Testis (tissue), 2 donors: ENCODE measurements at regions not wholly inside any gene's neighbourhood (a gene's known extent, or its start where the extent isn't known, plus 50 kb on each side); places are given as distances from the start of the nearest gene placed in this dataset.

ENCODE experiments used
- DNase-seq: peaks from one replicate; pipeline ENCODE4 v3.0.0-alpha.2; 2019
- H3K27ac ChIP-seq, 2 donors: fragments of 200-600 bp; sonication (generic); one replicate each; pipeline ENCODE4 v1.5.1; 2019
- H3K27me3 ChIP-seq: fragments of 200-600 bp; sonication (generic); one replicate; pipeline ENCODE4 v1.5.1; 2019
- H3K36me3 ChIP-seq: fragments of 200-600 bp; sonication (generic); one replicate; pipeline ENCODE4 v1.5.1; 2017; ENCODE audit warnings: low read depth; ENCODE audit errors: missing control alignments
- H3K4me1 ChIP-seq: fragments of 200-600 bp; sonication (generic); one replicate; pipeline ENCODE4 v1.5.1; 2019
- H3K4me3 ChIP-seq, 2 donors: fragments of 200-600 bp; sonication (generic); one replicate each; pipeline ENCODE4 v1.5.1; 2017 to 2019
- H3K9me3 ChIP-seq: fragments of 200-600 bp; sonication (generic); one replicate; pipeline ENCODE4 v1.5.1; 2017
- CTCF ChIP-seq, 3 experiments: fragments of 450-650 bp in 2 of 3; fragments of 200-600 bp in 1 of 3; sonication (generic) in 1 of 3; IDR thresholded peaks; one replicate each; pipeline ENCODE4 v1.5.1; 2016 to 2019; ENCODE audit warnings: antibody characterized with exemption in 3 of 3, mild to moderate bottlenecking in 2 of 3, moderate library complexity in 1 of 3
- POLR2A ChIP-seq: fragments of 450-650 bp; IDR thresholded peaks from one replicate; pipeline ENCODE4 v1.6.1; 2017; ENCODE audit warnings: antibody characterized with exemption, mild to moderate bottlenecking, moderate library complexity
- WGBS, 2 donors: methylation state at CpG; one replicate each; pipeline ENCODE4 v1.1.5; 2018; 5-methylcytosine and 5-hydroxymethylcytosine counted together
- intact Hi-C: fragments of 100-400 bp; cut with DNase I; formaldehyde crosslinking; loops from one replicate; pipeline ENCODE4 v1.15.1; 2023; ENCODE audit warnings: low total_unique reads

DNA sequence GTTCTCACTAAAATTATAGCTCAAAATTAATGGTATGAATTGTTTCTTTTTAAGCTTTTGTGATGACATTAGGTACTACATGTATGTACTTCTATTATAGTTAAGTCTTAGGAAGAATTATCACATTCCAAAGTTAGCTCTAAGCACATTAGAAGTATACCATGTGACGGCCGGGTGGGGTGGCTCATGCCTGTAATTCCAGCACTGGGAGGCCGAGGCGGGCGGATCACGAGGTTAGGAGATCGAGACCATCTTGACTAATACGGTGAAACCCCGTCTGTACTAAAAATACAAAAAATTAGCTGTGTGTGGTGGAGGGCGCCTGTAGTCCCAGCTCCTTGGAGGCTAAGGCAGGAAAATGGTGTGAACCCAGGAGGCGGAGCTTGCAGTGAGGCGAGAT lies 1265.1 kb upstream of the SPRY2 start:
- intact Hi-C loops = no loop called here
- no peaks in the 10 kb centered on the region for H3K4me1 ChIP-seq
- H3K4me3 ChIP-seq = no peak overlapping the region
- no peaks in the 10 kb centered on the region for H3K9me3 ChIP-seq
- TF ChIP-seq CTCF (IDR thresholded peaks at IDR 0.05) (no peak), POLR2A (no peak)
- no peak for DNase-seq
- no peaks in the 10 kb centered on the region for H3K36me3 ChIP-seq
- WGBS, 2 donors = 60 to 72% methylated on average over 12 of the region's 12 CpGs
- no peaks in the 10 kb centered on the region for H3K27me3 ChIP-seq
- H3K27ac ChIP-seq = no peak overlapping the region

DNA sequence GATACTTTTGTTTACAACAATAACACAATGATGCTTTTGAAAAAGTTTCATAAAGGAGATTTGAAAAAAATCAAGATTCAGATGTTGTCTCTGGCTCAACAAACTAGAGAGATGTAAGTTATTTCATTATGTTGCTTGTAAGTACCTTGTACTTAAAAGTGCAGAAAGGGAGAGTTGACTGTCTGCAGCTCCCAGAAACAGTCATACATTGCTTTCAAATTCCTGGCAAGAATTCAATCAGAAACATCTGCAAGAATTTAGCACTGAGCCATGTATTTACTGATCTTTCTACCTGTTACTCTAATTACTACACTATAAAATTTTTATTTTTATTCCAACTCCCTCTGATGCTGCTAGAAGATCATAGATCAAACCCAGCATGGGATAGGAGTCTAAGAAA lies 1261.3 kb upstream of the SPRY2 start:
- Histone ChIP-seq H3K9me3 (no peaks in the 10 kb centered on the region), H3K27ac (no peak overlapping the region), H3K36me3 (no peaks in the 10 kb centered on the region), H3K4me3 (no peak overlapping the region), H3K27me3 (no peaks in the 10 kb centered on the region), H3K4me1 (no peaks in the 10 kb centered on the region)
- no peak for TF ChIP-seq CTCF (IDR thresholded peaks at IDR 0.05)
- DNase-seq = no peak
- intact Hi-C loops = no loop called here

DNA sequence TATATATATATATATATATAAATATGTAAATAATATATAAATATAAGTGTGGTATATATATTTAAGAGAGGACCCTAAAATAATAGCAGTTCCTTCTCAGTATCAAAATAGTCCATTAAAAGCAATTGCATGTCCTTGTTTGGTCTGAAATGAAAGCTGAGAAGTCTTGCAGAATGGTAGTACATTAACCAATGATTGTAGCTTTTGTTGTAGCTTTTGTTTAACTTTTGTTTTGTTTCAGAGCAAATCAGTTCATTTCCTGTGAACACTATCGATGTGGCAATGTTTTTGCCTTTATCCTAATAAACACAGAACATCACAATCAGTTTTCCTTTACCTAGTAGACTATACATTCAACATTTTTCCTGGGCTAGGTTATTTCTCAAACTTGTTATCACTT lies 1256.2 kb upstream of the SPRY2 start:
- no peak for DNase-seq
- H3K9me3 ChIP-seq = no peaks in the 10 kb centered on the region
- H3K27me3 ChIP-seq = no peaks in the 10 kb centered on the region
- intact Hi-C loops = no loop called here
- H3K4me1 ChIP-seq = no peaks in the 10 kb centered on the region
- TF ChIP-seq POLR2A = no peak
- TF ChIP-seq CTCF (IDR thresholded peaks at IDR 0.05) = no peak
- H3K4me3 ChIP-seq = no peak overlapping the region
- H3K27ac ChIP-seq = no peak overlapping the region
- no peaks in the 10 kb centered on the region for H3K36me3 ChIP-seq
- 55 to 86% methylated on average over 1 of the region's 1 CpG for WGBS, 2 donors

DNA sequence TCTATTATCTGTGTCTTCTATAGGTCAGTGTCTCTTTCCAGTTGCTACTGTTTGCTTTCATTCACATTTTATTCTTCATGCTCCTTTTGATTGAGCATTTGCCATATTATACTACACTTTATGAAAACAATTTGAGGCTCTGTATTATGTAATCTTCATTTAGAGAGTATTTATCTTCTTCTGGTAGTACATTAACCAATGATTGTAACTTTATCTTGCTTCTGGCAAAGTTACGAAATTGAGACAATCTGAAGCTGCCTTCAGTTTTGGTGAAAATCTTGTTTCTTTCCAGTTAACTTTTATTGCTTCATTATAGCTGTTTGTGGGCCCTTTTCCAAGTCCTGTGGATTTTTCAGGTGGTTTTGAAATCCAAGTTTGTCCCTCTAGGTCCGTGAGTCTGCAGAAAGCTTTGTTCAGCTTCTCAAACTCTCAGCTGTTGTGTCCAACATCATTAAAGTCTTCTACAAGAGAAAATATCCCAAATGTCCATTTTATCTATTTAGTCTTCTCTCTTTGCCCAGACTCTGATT lies 1255.4 kb upstream of the SPRY2 start:
- H3K9me3 ChIP-seq = no peaks in the 10 kb centered on the region
- H3K4me1 ChIP-seq = no peaks in the 10 kb centered on the region
- no peak overlapping the region for H3K4me3 ChIP-seq
- H3K27me3 ChIP-seq = no peaks in the 10 kb centered on the region
- H3K36me3 ChIP-seq = no peaks in the 10 kb centered on the region
- DNase-seq = no peak
- H3K27ac ChIP-seq = no peak overlapping the region
- intact Hi-C loops = no loop called here
- WGBS, 2 donors = 44 to 62% methylated on average over 2 of the region's 2 CpGs
- TF ChIP-seq POLR2A (no peak), CTCF (IDR thresholded peaks at IDR 0.05) (no peak)

DNA sequence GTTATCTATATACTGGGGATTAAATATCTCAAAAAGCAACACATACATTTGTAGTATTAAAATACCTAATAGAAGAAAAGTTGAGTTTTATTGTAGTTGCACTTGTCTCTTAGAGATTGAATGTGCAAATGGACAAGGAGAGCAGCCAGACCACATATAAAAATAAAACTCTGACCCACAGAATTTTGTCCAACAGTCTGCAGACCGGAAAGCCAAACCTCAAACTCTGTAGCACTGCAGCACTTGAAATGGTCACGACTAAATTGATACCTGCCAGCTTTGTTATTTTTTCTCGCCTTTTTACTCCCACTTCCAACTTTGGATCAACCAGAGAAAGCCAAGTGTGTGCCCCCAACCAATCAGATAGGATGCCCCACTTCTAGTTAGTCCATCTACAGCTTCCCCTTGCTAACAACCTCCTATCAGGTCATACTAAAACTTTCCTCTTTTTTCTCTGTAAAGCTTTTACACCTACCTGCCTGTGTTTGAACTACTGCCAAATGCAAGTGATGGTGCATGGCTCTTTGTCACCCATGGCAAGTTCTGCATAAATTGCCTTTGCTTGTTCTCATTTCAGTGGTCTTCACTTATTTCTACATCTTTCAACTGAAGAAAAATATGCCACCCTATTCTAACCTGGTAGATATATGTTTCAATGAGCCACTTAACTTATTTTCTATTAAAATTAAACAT lies 1250.7 kb upstream of the SPRY2 start:
- no peaks in the 10 kb centered on the region for H3K36me3 ChIP-seq
- no peaks in the 10 kb centered on the region for H3K9me3 ChIP-seq
- TF ChIP-seq POLR2A = no peak
- TF ChIP-seq CTCF (IDR thresholded peaks at IDR 0.05) = no peak
- no peak overlapping the region for H3K4me3 ChIP-seq
- H3K27me3 ChIP-seq = no peaks in the 10 kb centered on the region
- H3K4me1 ChIP-seq = no peaks in the 10 kb centered on the region
- intact Hi-C loops = no loop called here
- H3K27ac ChIP-seq = no peak overlapping the region
- 88 to 89% methylated on average over 3 of the region's 3 CpGs for WGBS, 2 donors
- DNase-seq = no peak
